GM23338 (cell line): ENCODE measurements at regions not wholly inside any gene's neighbourhood (a gene's known extent, or its start where the extent isn't known, plus 50 kb on each side); places are given as distances from the start of the nearest gene placed in this dataset.

ENCODE experiments used
- ATAC-seq: fragments of 200-7000 bp; cut with Tn5 transposase; 3 replicates; pipeline ENCODE4 v1.9.1; 2020
- DNase-seq: peaks from one replicate; pipeline ENCODE4 v3.0.0-alpha.2; 2015; ENCODE audit warnings: low spot score
- H2AFZ ChIP-seq: fragments of 200-600 bp; sonication (generic); 2 replicates; pipeline ENCODE4 v1.8.0; 2016; ENCODE audit warnings: antibody characterized with exemption, mild to moderate bottlenecking, moderate library complexity
- H3F3A ChIP-seq: fragments of 200-600 bp; sonication (generic); replicated peaks from 2 replicates; pipeline ENCODE4 v1.8.0; 2017; ENCODE audit warnings: antibody characterized with exemption, mixed run types, low read depth
- H3K27ac ChIP-seq: fragments of 200-600 bp; sonication (generic); 2 replicates; pipeline ENCODE4 v1.6.1; 2016; ENCODE audit warnings: low read depth
- H3K27me3 ChIP-seq: fragments of 200-600 bp; sonication (generic); 2 replicates; pipeline ENCODE4 v1.8.0; 2016; ENCODE audit warnings: mild to moderate bottlenecking, mixed run types, moderate library complexity; ENCODE audit not compliant: insufficient read depth
- H3K36me3 ChIP-seq: fragments of 200-600 bp; sonication (generic); 2 replicates; pipeline ENCODE4 v1.8.0; 2016; ENCODE audit warnings: mild to moderate bottlenecking; ENCODE audit not compliant: insufficient read depth
- H3K4me1 ChIP-seq: fragments of 200-600 bp; sonication (generic); 2 replicates; pipeline ENCODE4 v1.8.0; 2016; ENCODE audit warnings: mild to moderate bottlenecking, moderate library complexity; ENCODE audit not compliant: insufficient read depth
- H3K4me2 ChIP-seq: fragments of 200-600 bp; sonication (generic); 2 replicates; pipeline ENCODE4 v1.7.1; 2017; ENCODE audit warnings: mixed run types
- H3K4me3 ChIP-seq: fragments of 200-600 bp; sonication (generic); 2 replicates; pipeline ENCODE4 v1.6.1; 2016; ENCODE audit warnings: mixed run types
- H3K79me2 ChIP-seq: fragments of 200-600 bp; sonication (generic); replicated peaks from 2 replicates; pipeline ENCODE4 v1.8.0; 2017; ENCODE audit warnings: mild to moderate bottlenecking; ENCODE audit not compliant: insufficient read depth
- H3K9me2 ChIP-seq: fragments of 200-600 bp; sonication (generic); 2 replicates; pipeline ENCODE4 v1.8.0; 2017; ENCODE audit not compliant: insufficient read depth
- H4K20me1 ChIP-seq: fragments of 200-600 bp; sonication (generic); replicated peaks from 2 replicates; pipeline ENCODE4 v1.8.0; 2017; ENCODE audit warnings: mild to moderate bottlenecking; ENCODE audit not compliant: insufficient read depth
- H3K27ac Mint-ChIP-seq: 2 replicates; pipeline ENCODE4 v1.8.0; 2020; ENCODE audit warnings: inconsistent platforms, mild to moderate bottlenecking, moderate library complexity, mixed read lengths
- H3K27me3 Mint-ChIP-seq: 3 replicates; pipeline ENCODE4 v1.8.0; 2022; ENCODE audit warnings: low read depth, mild to moderate bottlenecking, moderate library complexity, mixed read lengths, inconsistent platforms; ENCODE audit not compliant: insufficient read depth, poor library complexity
- H3K36me3 Mint-ChIP-seq: 3 replicates; pipeline ENCODE4 v1.8.0; 2021; ENCODE audit warnings: low read depth, mild to moderate bottlenecking, inconsistent platforms, moderate library complexity, mixed read lengths
- H3K4me1 Mint-ChIP-seq: 3 replicates; pipeline ENCODE4 v1.8.0; 2020; ENCODE audit warnings: mild to moderate bottlenecking, inconsistent platforms, mixed read lengths
- H3K4me3 Mint-ChIP-seq: 3 replicates; pipeline ENCODE4 v1.8.0; 2021; ENCODE audit warnings: moderate library complexity, mild to moderate bottlenecking, inconsistent platforms, mixed read lengths
- H3K9me3 Mint-ChIP-seq: 3 replicates; pipeline ENCODE4 v1.8.0; 2020; ENCODE audit warnings: moderate library complexity, mild to moderate bottlenecking, inconsistent platforms, mixed read lengths
- CREB1 ChIP-seq: fragments of 250-450 bp; sonication (Bioruptor Pico); IDR thresholded peaks from 2 replicates; pipeline ENCODE4 v1.5.0; 2020; ENCODE audit warnings: low read depth, mild to moderate bottlenecking, moderate library complexity
- JUNB ChIP-seq: IDR thresholded peaks from one replicate; pipeline ENCODE4 v1.6.1; 2016; ENCODE audit warnings: antibody characterized with exemption; ENCODE audit not compliant: unreplicated experiment
- POLR2AphosphoS5 ChIP-seq: IDR thresholded peaks from 2 replicates; pipeline ENCODE4 v1.6.1; 2016; ENCODE audit warnings: antibody characterized with exemption, low read depth
- TF ChIP-seq, protein P1 (sequence below): IDR thresholded peaks from one replicate; pipeline ENCODE4 v1.6.1; 2018; ENCODE audit warnings: antibody characterized with exemption; ENCODE audit not compliant: unreplicated experiment
- TF ChIP-seq, protein P2 (sequence below): fragments of 250-450 bp; sonication (Bioruptor Pico); IDR thresholded peaks from 2 replicates; pipeline ENCODE4 v1.5.0; 2020; ENCODE audit warnings: mild to moderate bottlenecking, moderate library complexity

DNA sequence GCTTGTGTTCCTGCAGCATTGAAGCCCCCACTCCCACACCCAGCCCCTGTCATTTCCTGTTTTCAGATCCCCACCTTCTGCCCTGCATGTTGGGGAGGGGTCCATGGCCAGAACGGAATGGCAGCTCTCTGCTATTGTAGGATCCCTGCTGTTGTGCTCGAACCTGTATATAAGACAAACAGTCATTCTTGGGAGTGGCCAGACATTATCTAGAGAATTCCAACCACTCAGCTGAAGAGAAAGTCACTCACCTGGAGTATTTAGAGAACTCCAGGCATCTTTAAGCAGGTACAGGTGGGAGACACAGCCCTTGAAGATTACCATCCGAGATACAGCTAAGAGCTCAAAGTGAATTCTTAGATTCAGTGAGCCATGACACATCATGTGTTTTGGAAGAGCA is 96.1 kb downstream of the C9orf152 start (continued):
- TF ChIP-seq, protein P1, sequence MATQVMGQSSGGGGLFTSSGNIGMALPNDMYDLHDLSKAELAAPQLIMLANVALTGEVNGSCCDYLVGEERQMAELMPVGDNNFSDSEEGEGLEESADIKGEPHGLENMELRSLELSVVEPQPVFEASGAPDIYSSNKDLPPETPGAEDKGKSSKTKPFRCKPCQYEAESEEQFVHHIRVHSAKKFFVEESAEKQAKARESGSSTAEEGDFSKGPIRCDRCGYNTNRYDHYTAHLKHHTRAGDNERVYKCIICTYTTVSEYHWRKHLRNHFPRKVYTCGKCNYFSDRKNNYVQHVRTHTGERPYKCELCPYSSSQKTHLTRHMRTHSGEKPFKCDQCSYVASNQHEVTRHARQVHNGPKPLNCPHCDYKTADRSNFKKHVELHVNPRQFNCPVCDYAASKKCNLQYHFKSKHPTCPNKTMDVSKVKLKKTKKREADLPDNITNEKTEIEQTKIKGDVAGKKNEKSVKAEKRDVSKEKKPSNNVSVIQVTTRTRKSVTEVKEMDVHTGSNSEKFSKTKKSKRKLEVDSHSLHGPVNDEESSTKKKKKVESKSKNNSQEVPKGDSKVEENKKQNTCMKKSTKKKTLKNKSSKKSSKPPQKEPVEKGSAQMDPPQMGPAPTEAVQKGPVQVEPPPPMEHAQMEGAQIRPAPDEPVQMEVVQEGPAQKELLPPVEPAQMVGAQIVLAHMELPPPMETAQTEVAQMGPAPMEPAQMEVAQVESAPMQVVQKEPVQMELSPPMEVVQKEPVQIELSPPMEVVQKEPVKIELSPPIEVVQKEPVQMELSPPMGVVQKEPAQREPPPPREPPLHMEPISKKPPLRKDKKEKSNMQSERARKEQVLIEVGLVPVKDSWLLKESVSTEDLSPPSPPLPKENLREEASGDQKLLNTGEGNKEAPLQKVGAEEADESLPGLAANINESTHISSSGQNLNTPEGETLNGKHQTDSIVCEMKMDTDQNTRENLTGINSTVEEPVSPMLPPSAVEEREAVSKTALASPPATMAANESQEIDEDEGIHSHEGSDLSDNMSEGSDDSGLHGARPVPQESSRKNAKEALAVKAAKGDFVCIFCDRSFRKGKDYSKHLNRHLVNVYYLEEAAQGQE, result no peak
- TF ChIP-seq, protein P2, sequence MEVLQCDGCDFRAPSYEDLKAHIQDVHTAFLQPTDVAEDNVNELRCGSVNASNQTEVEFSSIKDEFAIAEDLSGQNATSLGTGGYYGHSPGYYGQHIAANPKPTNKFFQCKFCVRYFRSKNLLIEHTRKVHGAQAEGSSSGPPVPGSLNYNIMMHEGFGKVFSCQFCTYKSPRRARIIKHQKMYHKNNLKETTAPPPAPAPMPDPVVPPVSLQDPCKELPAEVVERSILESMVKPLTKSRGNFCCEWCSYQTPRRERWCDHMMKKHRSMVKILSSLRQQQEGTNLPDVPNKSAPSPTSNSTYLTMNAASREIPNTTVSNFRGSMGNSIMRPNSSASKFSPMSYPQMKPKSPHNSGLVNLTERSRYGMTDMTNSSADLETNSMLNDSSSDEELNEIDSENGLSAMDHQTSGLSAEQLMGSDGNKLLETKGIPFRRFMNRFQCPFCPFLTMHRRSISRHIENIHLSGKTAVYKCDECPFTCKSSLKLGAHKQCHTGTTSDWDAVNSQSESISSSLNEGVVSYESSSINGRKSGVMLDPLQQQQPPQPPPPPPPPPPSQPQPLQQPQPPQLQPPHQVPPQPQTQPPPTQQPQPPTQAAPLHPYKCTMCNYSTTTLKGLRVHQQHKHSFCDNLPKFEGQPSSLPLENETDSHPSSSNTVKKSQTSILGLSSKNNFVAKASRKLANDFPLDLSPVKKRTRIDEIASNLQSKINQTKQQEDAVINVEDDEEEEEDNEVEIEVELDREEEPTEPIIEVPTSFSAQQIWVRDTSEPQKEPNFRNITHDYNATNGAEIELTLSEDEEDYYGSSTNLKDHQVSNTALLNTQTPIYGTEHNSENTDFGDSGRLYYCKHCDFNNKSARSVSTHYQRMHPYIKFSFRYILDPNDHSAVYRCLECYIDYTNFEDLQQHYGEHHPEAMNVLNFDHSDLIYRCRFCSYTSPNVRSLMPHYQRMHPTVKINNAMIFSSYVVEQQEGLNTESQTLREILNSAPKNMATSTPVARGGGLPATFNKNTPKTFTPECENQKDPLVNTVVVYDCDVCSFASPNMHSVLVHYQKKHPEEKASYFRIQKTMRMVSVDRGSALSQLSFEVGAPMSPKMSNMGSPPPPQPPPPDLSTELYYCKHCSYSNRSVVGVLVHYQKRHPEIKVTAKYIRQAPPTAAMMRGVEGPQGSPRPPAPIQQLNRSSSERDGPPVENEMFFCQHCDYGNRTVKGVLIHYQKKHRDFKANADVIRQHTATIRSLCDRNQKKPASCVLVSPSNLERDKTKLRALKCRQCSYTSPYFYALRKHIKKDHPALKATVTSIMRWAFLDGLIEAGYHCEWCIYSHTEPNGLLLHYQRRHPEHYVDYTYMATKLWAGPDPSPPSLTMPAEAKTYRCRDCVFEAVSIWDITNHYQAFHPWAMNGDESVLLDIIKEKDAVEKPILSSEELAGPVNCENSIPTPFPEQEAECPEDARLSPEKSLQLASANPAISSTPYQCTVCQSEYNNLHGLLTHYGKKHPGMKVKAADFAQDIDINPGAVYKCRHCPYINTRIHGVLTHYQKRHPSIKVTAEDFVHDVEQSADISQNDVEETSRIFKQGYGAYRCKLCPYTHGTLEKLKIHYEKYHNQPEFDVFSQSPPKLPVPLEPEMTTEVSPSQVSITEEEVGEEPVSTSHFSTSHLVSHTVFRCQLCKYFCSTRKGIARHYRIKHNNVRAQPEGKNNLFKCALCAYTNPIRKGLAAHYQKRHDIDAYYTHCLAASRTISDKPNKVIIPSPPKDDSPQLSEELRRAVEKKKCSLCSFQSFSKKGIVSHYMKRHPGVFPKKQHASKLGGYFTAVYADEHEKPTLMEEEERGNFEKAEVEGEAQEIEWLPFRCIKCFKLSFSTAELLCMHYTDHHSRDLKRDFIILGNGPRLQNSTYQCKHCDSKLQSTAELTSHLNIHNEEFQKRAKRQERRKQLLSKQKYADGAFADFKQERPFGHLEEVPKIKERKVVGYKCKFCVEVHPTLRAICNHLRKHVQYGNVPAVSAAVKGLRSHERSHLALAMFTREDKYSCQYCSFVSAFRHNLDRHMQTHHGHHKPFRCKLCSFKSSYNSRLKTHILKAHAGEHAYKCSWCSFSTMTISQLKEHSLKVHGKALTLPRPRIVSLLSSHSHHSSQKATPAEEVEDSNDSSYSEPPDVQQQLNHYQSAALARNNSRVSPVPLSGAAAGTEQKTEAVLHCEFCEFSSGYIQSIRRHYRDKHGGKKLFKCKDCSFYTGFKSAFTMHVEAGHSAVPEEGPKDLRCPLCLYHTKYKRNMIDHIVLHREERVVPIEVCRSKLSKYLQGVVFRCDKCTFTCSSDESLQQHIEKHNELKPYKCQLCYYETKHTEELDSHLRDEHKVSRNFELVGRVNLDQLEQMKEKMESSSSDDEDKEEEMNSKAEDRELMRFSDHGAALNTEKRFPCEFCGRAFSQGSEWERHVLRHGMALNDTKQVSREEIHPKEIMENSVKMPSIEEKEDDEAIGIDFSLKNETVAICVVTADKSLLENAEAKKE, result no peak

DNA sequence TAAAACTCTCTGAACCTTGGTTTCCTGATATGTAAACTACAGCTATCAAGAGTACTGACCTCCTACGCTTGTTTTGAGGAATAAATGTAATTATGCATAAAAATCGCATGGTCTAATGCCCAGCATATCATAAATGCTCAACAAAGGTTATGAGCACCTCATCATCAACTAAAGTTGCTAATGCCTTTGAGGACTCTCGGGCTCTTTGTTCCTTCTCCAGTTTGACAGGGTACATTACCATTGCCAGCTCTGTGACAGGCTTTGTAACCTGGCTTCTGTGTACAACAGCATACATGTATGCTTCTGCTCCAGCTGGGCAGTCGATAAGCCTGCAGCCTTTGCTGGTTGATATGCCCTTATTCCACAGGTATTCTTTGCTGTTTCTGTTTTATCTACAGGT is 95.2 kb downstream of the C9orf152 start:
- ATAC-seq (no peak), DNase-seq (no peak)
- Histone ChIP-seq H3K36me3 (no peaks in the 10 kb centered on the region), H3F3A (no peaks in the 10 kb centered on the region), H3K27ac (peak overlapping the region; percentile 2; the same call in 1 of the 2 replicates), H3K4me1 (peaks cover 56% of the 10 kb centered on the region), H4K20me1 (no peaks in the 10 kb centered on the region), H3K9me2 (no peaks in the 10 kb centered on the region), H3K4me3 (no peak overlapping the region), H3K4me2 (peak overlapping the region; percentile 26; the same call in 1 of the 2 replicates), H3K27me3 (no peaks in the 10 kb centered on the region), H3K79me2 (peaks cover 61% of the 10 kb centered on the region), H2AFZ (no peak overlapping the region)
- Mint-ChIP-seq H3K27me3 (peaks cover 4% of the 10 kb centered on the region), H3K4me3 (no peak overlapping the region; the same call in 2 of the 3 replicates), H3K27ac (peak overlapping the region; percentile 56; the same call in 1 of the 2 replicates), H3K36me3 (no peaks in the 10 kb centered on the region), H3K4me1 (peaks cover 72% of the 10 kb centered on the region), H3K9me3 (no peaks in the 10 kb centered on the region; the same call in 2 of the 3 replicates)
- TF ChIP-seq CREB1, result no peak
- TF ChIP-seq POLR2AphosphoS5, result no peak
- TF ChIP-seq JUNB, result no peak
- TF ChIP-seq, protein P2, result no peak
